Activated CD8-positive, alpha-beta T cell treated with anti-CD3 and anti-CD28 coated beads for 36 hours (primary cell): ENCODE measurements at regions not wholly inside any gene's neighbourhood (a gene's known extent, or its start where the extent isn't known, plus 50 kb on each side); places are given as distances from the start of the nearest gene placed in this dataset.

Source experiments
- ATAC-seq: fragments of 200-7000 bp; cut with Tn5 transposase; one replicate; pipeline ENCODE4 v1.10.0; 2021; ENCODE audit warnings: mild to moderate bottlenecking, moderate library complexity
- CTCF ChIA-PET: fragments of 350-600 bp; sonication (Branson Sonifier 250); formaldehyde crosslinking; loops from one replicate; lab custom pipeline; 2021; ENCODE audit warnings: antibody characterized with exemption; lab: Charles Lee
- POLR2A ChIA-PET: fragments of 350-600 bp; sonication (Branson Sonifier 250); formaldehyde crosslinking; loops from one replicate; lab custom pipeline; 2021; ENCODE audit warnings: antibody characterized with exemption; lab: Charles Lee
- DNase-seq: peaks from one replicate; pipeline ENCODE4 v3.0.0-alpha.2; 2020
- H3K27ac Mint-ChIP-seq: one replicate; pipeline ENCODE4 v1.8.0; 2021; ENCODE audit warnings: mild to moderate bottlenecking, mixed read lengths
- H3K27me3 Mint-ChIP-seq: one replicate; pipeline ENCODE4 v1.8.0; 2021; ENCODE audit warnings: mixed read lengths
- H3K36me3 Mint-ChIP-seq: one replicate; pipeline ENCODE4 v1.8.0; 2021; ENCODE audit warnings: low read depth, mixed read lengths
- H3K4me1 Mint-ChIP-seq: one replicate; pipeline ENCODE4 v1.8.0; 2021; ENCODE audit warnings: low read depth, mixed read lengths
- H3K4me3 Mint-ChIP-seq: one replicate; pipeline ENCODE4 v1.8.0; 2021; ENCODE audit warnings: mild to moderate bottlenecking, moderate library complexity, mixed read lengths
- H3K9me3 Mint-ChIP-seq: one replicate; pipeline ENCODE4 v1.8.0; 2021; ENCODE audit warnings: mixed read lengths
- CTCF ChIP-seq: fragments of 200-600 bp; IDR thresholded peaks from one replicate; pipeline ENCODE4 v1.8.0; 2022; ENCODE audit warnings: antibody characterized with exemption, mild to moderate bottlenecking
- intact Hi-C: fragments of 100-400 bp; cut with micrococcal nuclease; formaldehyde crosslinking; loops from one replicate; pipeline ENCODE4 v1.10.0; 2022

GRCh38 chr7:85509476-85509875 is 322.6 kb upstream of the SEMA3D start:
- Mint-ChIP-seq H3K27ac (no peak overlapping the region), H3K27me3 (no peaks in the 10 kb centered on the region), H3K4me1 (no peaks in the 10 kb centered on the region), H3K9me3 (no peaks in the 10 kb centered on the region), H3K4me3 (no peak overlapping the region), H3K36me3 (no peaks in the 10 kb centered on the region)
- intact Hi-C loops, result no loop called here
- DNase-seq (no peak), ATAC-seq (no peak)
- POLR2A ChIA-PET, result no interaction called here
- TF ChIP-seq CTCF, result no peak
- CTCF ChIA-PET, result no interaction called here

DNA sequence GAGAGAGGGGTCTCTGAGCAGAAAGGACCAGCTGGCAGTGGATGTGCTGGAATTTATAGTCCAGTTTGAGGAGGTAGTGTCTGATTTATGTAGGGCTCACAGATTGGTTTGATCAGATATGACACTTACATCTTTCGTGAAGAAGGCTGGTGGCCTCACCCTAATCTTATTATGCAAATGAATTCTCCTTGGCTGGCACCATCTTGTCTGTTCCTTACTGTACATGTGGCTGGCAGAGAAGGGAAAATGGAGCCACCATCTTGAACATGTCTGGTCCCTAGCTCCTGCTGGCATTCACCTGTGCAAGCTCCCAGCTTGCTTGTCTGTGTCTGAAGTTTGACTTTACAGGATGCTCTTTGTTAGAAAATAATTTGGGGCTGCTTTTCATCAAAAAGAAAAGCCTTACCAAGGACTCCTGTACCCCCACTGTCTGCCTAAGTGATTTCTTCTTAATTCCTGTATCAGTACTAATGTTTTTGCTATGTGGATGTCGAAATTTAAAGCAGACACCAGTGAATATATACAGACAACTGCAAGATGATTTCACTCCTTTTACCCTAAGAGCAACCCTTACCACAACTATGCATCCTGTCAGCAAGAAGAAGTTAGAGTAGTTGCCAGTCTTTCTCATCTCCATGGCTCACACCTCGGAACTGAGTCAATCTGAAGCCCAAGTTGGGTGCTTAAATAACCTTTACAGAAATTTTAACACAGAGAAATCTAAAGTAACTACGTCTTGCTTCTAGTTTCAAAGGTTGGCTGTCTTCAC is 322.0 kb upstream of the SEMA3D start:
- Mint-ChIP-seq H3K36me3 (no peaks in the 10 kb centered on the region), H3K9me3 (no peaks in the 10 kb centered on the region), H3K4me1 (no peaks in the 10 kb centered on the region), H3K4me3 (no peak overlapping the region), H3K27me3 (no peaks in the 10 kb centered on the region), H3K27ac (no peak overlapping the region)
- intact Hi-C loops, result no loop called here
- DNase-seq (no peak), ATAC-seq (no peak)
- TF ChIP-seq CTCF, result no peak
- ChIA-PET POLR2A (no interaction called here), CTCF (no interaction called here)

DNA sequence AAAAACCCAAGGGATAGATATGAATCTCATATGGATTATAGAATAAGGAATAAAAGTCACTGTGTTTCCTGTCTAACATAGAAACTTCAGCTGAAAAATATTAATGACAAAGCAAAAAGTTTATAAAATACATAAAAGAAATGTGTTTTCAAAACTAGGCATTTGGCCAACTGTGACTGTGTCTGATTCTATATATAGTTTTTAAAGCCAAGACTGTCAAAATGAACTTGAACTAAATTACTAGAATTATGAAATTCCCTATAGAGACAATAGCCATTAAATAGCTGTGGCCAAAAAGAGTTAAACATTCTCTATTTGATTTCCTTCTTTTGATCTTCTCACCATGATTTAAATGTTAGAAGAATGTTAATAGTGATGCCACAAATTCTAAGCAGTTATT is 311.2 kb upstream of the SEMA3D start:
- Mint-ChIP-seq H3K4me1 (no peaks in the 10 kb centered on the region), H3K9me3 (peaks cover 5% of the 10 kb centered on the region), H3K36me3 (no peaks in the 10 kb centered on the region), H3K27ac (no peak overlapping the region), H3K27me3 (no peaks in the 10 kb centered on the region), H3K4me3 (no peak overlapping the region)
- POLR2A ChIA-PET, result no interaction called here
- DNase-seq (no peak), ATAC-seq (no peak)
- no peak for TF ChIP-seq CTCF
- intact Hi-C loops, result no loop called here
- CTCF ChIA-PET, result no interaction called here

GRCh38 chr7:85489498-85489897 is 302.6 kb upstream of the SEMA3D start:
- intact Hi-C loops, result no loop called here

More at GRCh38 chr7:85489498-85489897, 302.6 kb upstream of the SEMA3D start:
- ATAC-seq (no peak), DNase-seq (no peak)
- TF ChIP-seq CTCF, result no peak
- POLR2A ChIA-PET, result no interaction called here
- H3K27me3 Mint-ChIP-seq, result no peaks in the 10 kb centered on the region
- H3K4me3 Mint-ChIP-seq, result no peak overlapping the region
- H3K4me1 Mint-ChIP-seq, result no peaks in the 10 kb centered on the region
- H3K9me3 Mint-ChIP-seq, result no peaks in the 10 kb centered on the region
- H3K36me3 Mint-ChIP-seq, result no peaks in the 10 kb centered on the region
- no peak overlapping the region for H3K27ac Mint-ChIP-seq
- CTCF ChIA-PET, result interaction anchor here (0.7 to 1.2 kb wide), 3 partner anchors 11 to 956 kb away, joined by 3 read pairs; no protein-coding TSS in a partner anchor
